Coronary artery (tissue), 2 donors: ENCODE measurements at regions not wholly inside any gene's neighbourhood (a gene's known extent, or its start where the extent isn't known, plus 50 kb on each side); places are given as distances from the start of the nearest gene placed in this dataset.
A peak's percentile ranks its signal among the peaks of the same experiment; 100 is the strongest.

ENCODE experiments used
- DNase-seq: peaks from one replicate; pipeline ENCODE4 v3.0.0-alpha.2; 2017; ENCODE audit warnings: low spot score
- H3K27ac ChIP-seq, 2 donors: fragments of 200-600 bp; sonication (generic); one replicate each; pipeline ENCODE4 v1.5.1; 2016 to 2019
- H3K4me3 ChIP-seq: fragments of 200-600 bp; sonication (generic); 2 replicates; pipeline ENCODE4 v1.5.1; 2016; ENCODE audit warnings: mild to moderate bottlenecking, moderate library complexity
- CTCF ChIP-seq: fragments of 200-600 bp; sonication (generic); IDR thresholded peaks from one replicate; pipeline ENCODE4 v1.5.1; 2019; ENCODE audit warnings: antibody characterized with exemption

DNA sequence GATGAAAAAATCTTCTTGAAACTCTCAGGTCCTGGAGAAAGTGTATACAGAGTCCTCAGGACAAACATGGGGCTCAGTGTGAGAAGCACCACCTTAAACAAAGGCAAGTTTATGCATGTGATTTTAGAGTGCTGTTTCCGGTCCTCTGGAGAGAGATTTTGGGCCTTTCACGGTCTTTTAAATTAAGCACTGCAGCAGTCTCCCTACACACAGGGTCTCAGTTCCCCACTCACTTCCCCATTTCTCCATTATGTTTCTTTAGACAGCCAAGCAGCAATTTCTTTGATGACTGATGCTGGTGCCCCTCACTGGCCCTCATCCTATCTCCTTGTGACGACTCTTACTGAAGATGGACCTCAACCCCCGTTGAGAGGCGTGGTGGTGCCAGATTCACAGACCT lies 220.2 kb upstream of the CLINT1 start:
- DNase-seq, result no peak
- no peak overlapping the region for H3K4me3 ChIP-seq
- TF ChIP-seq CTCF, result no peak
- H3K27ac ChIP-seq, result no peak overlapping the region

GRCh38 chr5:158074992-158075769 lies 216.2 kb upstream of the CLINT1 start:
- peak overlapping the region in 1 of 2 donors; percentile 55 for H3K27ac ChIP-seq
- peak; percentile 80 for DNase-seq
- TF ChIP-seq CTCF, result peak; percentile 54

GRCh38 chr5:158074597-158074991 lies 215.6 kb upstream of the CLINT1 start:
- no peak for TF ChIP-seq CTCF
- no peak for DNase-seq
- Histone ChIP-seq H3K4me3 (no peak overlapping the region), H3K27ac (no peak overlapping the region)

More at GRCh38 chr5:158074992-158075769, 216.2 kb upstream of the CLINT1 start:
- H3K4me3 ChIP-seq, result peak overlapping the region; percentile 66

- DNase-seq, result no peak
- no peak for TF ChIP-seq CTCF
- no peak overlapping the region for H3K4me3 ChIP-seq
- no peak overlapping the region for H3K27ac ChIP-seq
Measured at GRCh38 chr5:158070859-158071258, 211.9 kb upstream of the CLINT1 start.

DNA sequence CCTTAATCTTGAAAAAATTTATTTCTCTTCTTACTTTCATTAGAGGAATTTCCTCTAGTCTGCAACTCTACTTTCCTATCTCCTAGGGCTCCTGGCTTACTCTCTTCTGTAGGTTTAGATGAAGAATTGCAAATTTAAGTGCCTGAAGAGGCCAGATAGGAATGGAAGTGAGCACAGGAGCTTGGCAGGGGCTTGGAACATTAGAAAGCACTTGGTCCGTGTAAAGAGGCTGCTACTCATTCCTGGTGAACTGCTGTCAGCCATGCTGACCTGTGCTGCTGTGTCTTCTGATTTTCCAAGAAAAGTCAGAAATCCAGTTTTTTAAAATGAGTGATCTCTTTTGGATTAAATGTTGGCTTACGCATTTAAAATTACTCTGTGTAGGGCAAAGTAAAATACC lies 210.9 kb upstream of the CLINT1 start:
- TF ChIP-seq CTCF, result no peak
- H3K4me3 ChIP-seq, result no peak overlapping the region
- H3K27ac ChIP-seq, result no peak overlapping the region
- no peak for DNase-seq

- Histone ChIP-seq H3K4me3 (no peak overlapping the region), H3K27ac (no peak overlapping the region)
- DNase-seq, result no peak
- no peak for TF ChIP-seq CTCF
Measured at GRCh38 chr5:158068964-158069363, 210.0 kb upstream of the CLINT1 start.

DNA sequence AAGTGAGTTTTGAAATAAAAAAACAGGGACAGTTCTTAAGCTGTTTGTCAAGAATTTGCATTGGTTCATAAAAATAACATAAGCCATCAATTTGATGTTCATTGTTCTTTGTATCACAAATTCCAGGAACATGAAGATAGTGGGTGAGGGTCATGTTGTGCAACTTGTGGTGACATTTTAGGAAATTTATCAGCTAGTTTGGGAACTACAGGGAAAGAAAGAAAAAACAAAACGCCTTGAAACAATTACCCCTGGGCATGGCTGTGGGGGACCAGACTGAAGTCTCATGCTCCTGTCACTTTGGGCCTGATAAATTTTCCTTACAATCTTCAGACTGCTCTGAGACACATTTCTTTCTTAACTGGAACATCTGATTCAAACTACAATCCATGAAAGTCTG lies 207.1 kb upstream of the CLINT1 start:
- TF ChIP-seq CTCF, result no peak
- Histone ChIP-seq H3K27ac (no peak overlapping the region), H3K4me3 (no peak overlapping the region)
- DNase-seq, result no peak
